Kidney epithelial cell (primary cell): ENCODE measurements at regions not wholly inside any gene's neighbourhood (a gene's known extent, or its start where the extent isn't known, plus 50 kb on each side); places are given as distances from the start of the nearest gene placed in this dataset.

ENCODE experiments used
- DNase-seq: peaks from one replicate; pipeline ENCODE4 v3.0.0-alpha.2; 2010; ENCODE audit warnings: low read depth
- H3K27me3 ChIP-seq: 2 replicates; pipeline ENCODE4 v1.6.0; 2011; ENCODE audit warnings: low read length; ENCODE audit not compliant: control insufficient read depth, insufficient read depth
- H3K36me3 ChIP-seq: 2 replicates; pipeline ENCODE4 v1.5.1; 2011; ENCODE audit warnings: low read length; ENCODE audit not compliant: control insufficient read depth, insufficient read depth
- H3K4me3 ChIP-seq: 2 replicates; pipeline ENCODE4 v1.5.1; 2011; ENCODE audit warnings: low read depth, mild to moderate bottlenecking, control low read depth, low read length
- CTCF ChIP-seq: IDR thresholded peaks from 2 replicates; pipeline ENCODE4 v1.5.1; 2011; ENCODE audit warnings: mild to moderate bottlenecking, moderate library complexity, low read length, control low read depth, inconsistent platforms; ENCODE audit not compliant: insufficient read depth, poor library complexity, severe bottlenecking

GRCh38 chr9:107970726-107971125 is 481.2 kb upstream of the KLF4 start:
- TF ChIP-seq CTCF, result no peak
- H3K27me3 ChIP-seq, result no peaks in the 10 kb centered on the region

GRCh38 chr9:107969727-107970126 is 480.2 kb upstream of the KLF4 start:
- H3K36me3 ChIP-seq, result no peaks in the 10 kb centered on the region
- TF ChIP-seq CTCF, result no peak

More at GRCh38 chr9:107970726-107971125, 481.2 kb upstream of the KLF4 start:
- H3K4me3 ChIP-seq, result no peak overlapping the region
- DNase-seq, result no peak
- no peaks in the 10 kb centered on the region for H3K36me3 ChIP-seq

GRCh38 chr9:107969141-107969540 is 479.6 kb upstream of the KLF4 start:
- no peak overlapping the region for H3K4me3 ChIP-seq

More at GRCh38 chr9:107969727-107970126, 480.2 kb upstream of the KLF4 start:
- no peaks in the 10 kb centered on the region for H3K27me3 ChIP-seq
- no peak overlapping the region for H3K4me3 ChIP-seq
- no peak for DNase-seq

GRCh38 chr9:107963246-107963645 is 473.7 kb upstream of the KLF4 start:
- Histone ChIP-seq H3K36me3 (no peaks in the 10 kb centered on the region), H3K4me3 (no peak overlapping the region), H3K27me3 (no peaks in the 10 kb centered on the region)
- DNase-seq, result no peak
- TF ChIP-seq CTCF, result no peak

More at GRCh38 chr9:107969141-107969540, 479.6 kb upstream of the KLF4 start:
- TF ChIP-seq CTCF, result no peak
- Histone ChIP-seq H3K27me3 (no peaks in the 10 kb centered on the region), H3K36me3 (no peaks in the 10 kb centered on the region)
- DNase-seq, result no peak

GRCh38 chr9:107960916-107961315 is 471.3 kb upstream of the KLF4 start:
- Histone ChIP-seq H3K4me3 (no peak overlapping the region), H3K36me3 (no peaks in the 10 kb centered on the region), H3K27me3 (no peaks in the 10 kb centered on the region)
- no peak for TF ChIP-seq CTCF
- no peak for DNase-seq

GRCh38 chr9:107954312-107954711 is 464.7 kb upstream of the KLF4 start:
- TF ChIP-seq CTCF, result no peak
- DNase-seq, result no peak
- Histone ChIP-seq H3K36me3 (no peaks in the 10 kb centered on the region), H3K27me3 (no peaks in the 10 kb centered on the region), H3K4me3 (no peak overlapping the region)
